ENCODE measurements at regions not wholly inside any gene's neighbourhood (a gene's known extent, or its start where the extent isn't known, plus 50 kb on each side); places are given as distances from the start of the nearest gene placed in this dataset.
"Not testable (repeated sequence)": the region's sequence is repeated elsewhere in the genome, so short reads cannot be mapped to it uniquely, and the experiment has no call there.

GRCh38 chr18:59800897-59801296, 98.9 kb upstream of the PMAIP1 start:
- Histone ChIP-seq H3K4me3 (no peak overlapping the region), H3K9me3 (no peaks in the 10 kb centered on the region), H3K36me3 (no peaks in the 10 kb centered on the region), H3K27me3 (no peaks in the 10 kb centered on the region), H3K27ac (no peak overlapping the region), H3K4me1 (no peaks in the 10 kb centered on the region)
- WGBS, 2 donors = 86 to 93% methylated on average over 4 of the region's 4 CpGs
- no peak for TF ChIP-seq CTCF (IDR thresholded peaks at IDR 0.05)
- ATAC-seq (no peak), DNase-seq (no peak)
- intact Hi-C loops (cut with DNase I) = no loop called here

GRCh38 chr18:59799383-59800015, 100.3 kb upstream of the PMAIP1 start:
- H3K4me1 ChIP-seq = no peaks in the 10 kb centered on the region
- TF ChIP-seq CTCF (IDR thresholded peaks at IDR 0.05) = no peak
- H3K4me3 ChIP-seq = no peak overlapping the region
- DNase-seq (no peak), ATAC-seq (no peak)
- intact Hi-C loops (cut with DNase I) = no loop called here
- no peaks in the 10 kb centered on the region for H3K27me3 ChIP-seq
- no peaks in the 10 kb centered on the region for H3K36me3 ChIP-seq
- no peak overlapping the region for H3K27ac ChIP-seq
- no peaks in the 10 kb centered on the region for H3K9me3 ChIP-seq
- WGBS, 2 donors = 69 to 80% methylated on average over 6 of the region's 6 CpGs

- 79 to 83% methylated on average over 5 of the region's 5 CpGs for WGBS, 2 donors
Measured at GRCh38 chr18:59795882-59796281, 98.7 kb upstream of the CCBE1 start.

GRCh38 chr18:59792353-59792752, 95.1 kb upstream of the CCBE1 start:
- no peak overlapping the region for H3K4me3 ChIP-seq
- WGBS, 2 donors = 84 to 91% methylated on average over 4 of the region's 4 CpGs
- no peak for TF ChIP-seq CTCF (IDR thresholded peaks at IDR 0.05)
- no peak for ATAC-seq
- H3K4me1 ChIP-seq = no peaks in the 10 kb centered on the region
- intact Hi-C loops (cut with DNase I) = no loop called here
- H3K27ac ChIP-seq = no peak overlapping the region
- no peaks in the 10 kb centered on the region for H3K9me3 ChIP-seq
- peaks cover 0 to 4% (median 0%) of the 10 kb centered on the region in 7 donors for H3K27me3 ChIP-seq
- DNase-seq = no peak
- no peaks in the 10 kb centered on the region for H3K36me3 ChIP-seq

More at GRCh38 chr18:59795882-59796281, 98.7 kb upstream of the CCBE1 start:
- no peaks in the 10 kb centered on the region for H3K36me3 ChIP-seq
- no peak overlapping the region for H3K27ac ChIP-seq
- H3K9me3 ChIP-seq = no peaks in the 10 kb centered on the region
- no peak for ATAC-seq
- no peak for TF ChIP-seq CTCF (IDR thresholded peaks at IDR 0.05)
- H3K4me1 ChIP-seq = no peaks in the 10 kb centered on the region
- intact Hi-C loops (cut with DNase I) = no loop called here
- no peak for DNase-seq
- no peak overlapping the region for H3K4me3 ChIP-seq
- H3K27me3 ChIP-seq = peaks cover 0 to 4% (median 0%) of the 10 kb centered on the region in 7 donors

GRCh38 chr18:59790346-59790936, 93.2 kb upstream of the CCBE1 start:
- H3K4me3 ChIP-seq; ATAC-seq; H3K36me3 ChIP-seq; DNase-seq; H3K9me3 ChIP-seq; H3K27me3 ChIP-seq; intact Hi-C loops (cut with DNase I); H3K4me1 ChIP-seq; H3K27ac ChIP-seq: not testable (repeated sequence)
- 96 to 99% methylated on average over 22 to 36 of the region's 36 CpGs for WGBS, 2 donors

Data from heart right ventricle (tissue), 16 donors.